ENCODE measurements at regions not wholly inside any gene's neighbourhood (a gene's known extent, or its start where the extent isn't known, plus 50 kb on each side); places are given as distances from the start of the nearest gene placed in this dataset.

GRCh38 chr12:53820514-53821306 lies 68.9 kb upstream of the CISTR start:
- no peak for TF ChIP-seq CTCF (IDR thresholded peaks at IDR 0.05; ENCODE audit: low read depth, low read length)
- TF ChIP-seq, protein P1, sequence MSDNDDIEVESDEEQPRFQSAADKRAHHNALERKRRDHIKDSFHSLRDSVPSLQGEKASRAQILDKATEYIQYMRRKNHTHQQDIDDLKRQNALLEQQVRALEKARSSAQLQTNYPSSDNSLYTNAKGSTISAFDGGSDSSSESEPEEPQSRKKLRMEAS (IDR thresholded peaks at IDR 0.05; ENCODE audit: low read depth, low read length), result no peak
- no peak for TF ChIP-seq MYC (IDR thresholded peaks at IDR 0.05; ENCODE audit: low read depth, low read length)

All from NB4 (cell line).